Vagina (tissue), 2 donors: ENCODE measurements at regions not wholly inside any gene's neighbourhood (a gene's known extent, or its start where the extent isn't known, plus 50 kb on each side); places are given as distances from the start of the nearest gene placed in this dataset.

Source experiments
- POLR2A ChIP-seq, 2 donors: fragments of 450-650 bp; IDR thresholded peaks; one replicate each; pipeline ENCODE4 v1.6.1; 2017; ENCODE audit warnings: antibody characterized with exemption in 2 of 2, mild to moderate bottlenecking in 2 of 2, moderate library complexity in 2 of 2
- POLR2AphosphoS5 ChIP-seq, 2 donors: sonication (generic); formaldehyde crosslinking; IDR thresholded peaks; one replicate each; pipeline ENCODE4 v1.9.0; 2017; ENCODE audit warnings: antibody characterized with exemption in 2 of 2, mild to moderate bottlenecking in 2 of 2, low read depth in 1 of 2; ENCODE audit not compliant: insufficient read depth in 1 of 2
- TF ChIP-seq, protein P1 (sequence below), 3 experiments: fragments of 450-650 bp in 2 of 3; fragments of 200-600 bp in 1 of 3; sonication (generic) in 1 of 3; IDR thresholded peaks; one replicate each; pipeline ENCODE4 v1.5.1; 2017 to 2019; ENCODE audit warnings: antibody characterized with exemption in 3 of 3, mild to moderate bottlenecking in 2 of 3, moderate library complexity in 2 of 3

DNA sequence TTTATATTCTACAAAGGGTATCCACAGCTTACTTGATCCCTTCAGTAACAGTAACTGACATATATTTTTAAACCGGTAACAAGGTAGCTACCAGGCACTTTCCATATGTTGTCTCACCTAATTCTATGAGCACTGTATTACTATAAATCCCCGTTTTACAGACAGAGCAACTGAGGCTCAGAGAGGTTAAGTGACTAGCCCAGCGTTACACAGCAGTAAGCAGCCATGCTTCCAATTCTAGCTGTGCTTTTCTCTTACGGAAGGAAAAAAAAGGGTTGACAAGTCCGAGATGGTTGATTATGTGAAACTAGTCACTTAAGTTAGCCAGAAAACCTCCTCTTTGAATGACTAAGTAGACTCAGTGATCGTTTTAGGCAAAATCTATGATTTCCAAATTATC, 187.3 kb upstream of the LHX5 start:
- TF ChIP-seq, protein P1, sequence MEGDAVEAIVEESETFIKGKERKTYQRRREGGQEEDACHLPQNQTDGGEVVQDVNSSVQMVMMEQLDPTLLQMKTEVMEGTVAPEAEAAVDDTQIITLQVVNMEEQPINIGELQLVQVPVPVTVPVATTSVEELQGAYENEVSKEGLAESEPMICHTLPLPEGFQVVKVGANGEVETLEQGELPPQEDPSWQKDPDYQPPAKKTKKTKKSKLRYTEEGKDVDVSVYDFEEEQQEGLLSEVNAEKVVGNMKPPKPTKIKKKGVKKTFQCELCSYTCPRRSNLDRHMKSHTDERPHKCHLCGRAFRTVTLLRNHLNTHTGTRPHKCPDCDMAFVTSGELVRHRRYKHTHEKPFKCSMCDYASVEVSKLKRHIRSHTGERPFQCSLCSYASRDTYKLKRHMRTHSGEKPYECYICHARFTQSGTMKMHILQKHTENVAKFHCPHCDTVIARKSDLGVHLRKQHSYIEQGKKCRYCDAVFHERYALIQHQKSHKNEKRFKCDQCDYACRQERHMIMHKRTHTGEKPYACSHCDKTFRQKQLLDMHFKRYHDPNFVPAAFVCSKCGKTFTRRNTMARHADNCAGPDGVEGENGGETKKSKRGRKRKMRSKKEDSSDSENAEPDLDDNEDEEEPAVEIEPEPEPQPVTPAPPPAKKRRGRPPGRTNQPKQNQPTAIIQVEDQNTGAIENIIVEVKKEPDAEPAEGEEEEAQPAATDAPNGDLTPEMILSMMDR (IDR thresholded peaks at IDR 0.05) = no peak
- TF ChIP-seq POLR2A (IDR thresholded peaks at IDR 0.05) (no peak), POLR2AphosphoS5 (IDR thresholded peaks at IDR 0.05; ENCODE audit: insufficient read depth in 1 of 2, low read depth in 1 of 2) (no peak)
